ENCODE measurements at regions not wholly inside any gene's neighbourhood (a gene's known extent, or its start where the extent isn't known, plus 50 kb on each side); places are given as distances from the start of the nearest gene placed in this dataset.
A peak's percentile ranks its signal among the peaks of the same experiment; 100 is the strongest.

DNA sequence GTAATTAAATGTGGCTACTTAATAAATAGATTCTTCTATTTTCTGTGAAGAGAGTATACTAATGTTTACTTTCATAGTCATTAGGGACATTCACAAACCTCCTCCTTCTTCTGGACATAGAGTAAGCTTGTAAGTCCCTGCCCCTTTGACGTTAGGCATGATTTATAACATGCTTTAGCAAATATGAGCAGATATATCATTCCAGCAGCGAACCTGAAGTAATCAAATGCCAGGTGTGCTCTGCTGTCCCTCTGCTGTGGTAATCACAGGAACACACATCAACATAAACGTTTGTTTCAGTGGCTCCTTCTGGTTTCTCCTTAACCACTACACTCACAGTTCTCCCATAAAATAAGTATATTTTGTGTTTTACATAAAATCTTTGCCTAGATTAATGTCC lies 961.8 kb downstream of the FLRT2 start:
- Histone ChIP-seq H3K27me3 (no peaks in the 10 kb centered on the region), H3K4me3 (no peak overlapping the region), H3K27ac (no peak overlapping the region), H3K36me3 (no peaks in the 10 kb centered on the region), H3K4me1 (no peaks in the 10 kb centered on the region), H3K9me3 (no peaks in the 10 kb centered on the region)
- ATAC-seq (peak in 1 of 4 donors; percentile 29), DNase-seq (no peak), FAIRE-seq (no peak)
- intact Hi-C loops (cut with DNase I): no loop called here
- TF ChIP-seq, protein P1, sequence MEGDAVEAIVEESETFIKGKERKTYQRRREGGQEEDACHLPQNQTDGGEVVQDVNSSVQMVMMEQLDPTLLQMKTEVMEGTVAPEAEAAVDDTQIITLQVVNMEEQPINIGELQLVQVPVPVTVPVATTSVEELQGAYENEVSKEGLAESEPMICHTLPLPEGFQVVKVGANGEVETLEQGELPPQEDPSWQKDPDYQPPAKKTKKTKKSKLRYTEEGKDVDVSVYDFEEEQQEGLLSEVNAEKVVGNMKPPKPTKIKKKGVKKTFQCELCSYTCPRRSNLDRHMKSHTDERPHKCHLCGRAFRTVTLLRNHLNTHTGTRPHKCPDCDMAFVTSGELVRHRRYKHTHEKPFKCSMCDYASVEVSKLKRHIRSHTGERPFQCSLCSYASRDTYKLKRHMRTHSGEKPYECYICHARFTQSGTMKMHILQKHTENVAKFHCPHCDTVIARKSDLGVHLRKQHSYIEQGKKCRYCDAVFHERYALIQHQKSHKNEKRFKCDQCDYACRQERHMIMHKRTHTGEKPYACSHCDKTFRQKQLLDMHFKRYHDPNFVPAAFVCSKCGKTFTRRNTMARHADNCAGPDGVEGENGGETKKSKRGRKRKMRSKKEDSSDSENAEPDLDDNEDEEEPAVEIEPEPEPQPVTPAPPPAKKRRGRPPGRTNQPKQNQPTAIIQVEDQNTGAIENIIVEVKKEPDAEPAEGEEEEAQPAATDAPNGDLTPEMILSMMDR (IDR thresholded peaks at IDR 0.05): no peak
- WGBS, 2 donors: 12 to 18% methylated on average over 3 of the region's 3 CpGs

- FAIRE-seq (no peak), ATAC-seq (peak; percentile 99 to 100 (median 100)), DNase-seq (peak in 3 of 6 donors; percentile 5 to 17 (median 15))
- Histone ChIP-seq H3K4me1 (peaks cover 3 to 13% (median 5%) of the 10 kb centered on the region in 3 donors), H3K4me3 (no peak overlapping the region), H3K27me3 (no peaks in the 10 kb centered on the region), H3K36me3 (no peaks in the 10 kb centered on the region), H3K27ac (no peak overlapping the region), H3K9me3 (no peaks in the 10 kb centered on the region)
- intact Hi-C loops (cut with DNase I): no loop called here
- TF ChIP-seq, protein P1 (IDR thresholded peaks at IDR 0.05): no peak
Observed at GRCh38 chr14:86481104-86481503, 951.2 kb downstream of the FLRT2 start.

DNA sequence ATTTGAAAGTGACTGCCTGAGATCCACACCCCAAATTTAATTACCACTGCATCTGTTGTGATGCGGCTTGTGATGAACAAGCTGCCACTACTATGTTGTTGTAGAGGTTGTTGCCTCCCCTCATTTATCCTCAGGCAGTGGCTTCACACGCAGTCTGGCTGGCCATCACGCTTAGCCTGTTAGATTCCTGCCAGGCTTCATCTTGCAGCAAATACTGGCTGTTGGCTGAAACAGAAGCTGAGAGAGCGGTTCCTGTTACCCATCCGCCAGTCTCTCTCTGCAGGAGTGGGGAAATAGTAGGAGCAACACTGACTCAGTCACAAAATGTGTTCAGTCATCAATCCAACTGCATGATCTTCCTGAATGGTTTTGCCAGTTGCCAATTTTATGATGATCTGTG lies 934.4 kb downstream of the FLRT2 start:
- WGBS, 2 donors: 89 to 92% methylated on average over 5 of the region's 5 CpGs
- Histone ChIP-seq H3K27ac (no peak overlapping the region), H3K9me3 (no peaks in the 10 kb centered on the region), H3K27me3 (no peaks in the 10 kb centered on the region), H3K4me1 (no peaks in the 10 kb centered on the region), H3K4me3 (no peak overlapping the region), H3K36me3 (no peaks in the 10 kb centered on the region)
- FAIRE-seq: no peak
- no peak for ATAC-seq
- DNase-seq: no peak
- TF ChIP-seq, protein P1 (IDR thresholded peaks at IDR 0.05): no peak
- intact Hi-C loops (cut with DNase I): no loop called here

DNA sequence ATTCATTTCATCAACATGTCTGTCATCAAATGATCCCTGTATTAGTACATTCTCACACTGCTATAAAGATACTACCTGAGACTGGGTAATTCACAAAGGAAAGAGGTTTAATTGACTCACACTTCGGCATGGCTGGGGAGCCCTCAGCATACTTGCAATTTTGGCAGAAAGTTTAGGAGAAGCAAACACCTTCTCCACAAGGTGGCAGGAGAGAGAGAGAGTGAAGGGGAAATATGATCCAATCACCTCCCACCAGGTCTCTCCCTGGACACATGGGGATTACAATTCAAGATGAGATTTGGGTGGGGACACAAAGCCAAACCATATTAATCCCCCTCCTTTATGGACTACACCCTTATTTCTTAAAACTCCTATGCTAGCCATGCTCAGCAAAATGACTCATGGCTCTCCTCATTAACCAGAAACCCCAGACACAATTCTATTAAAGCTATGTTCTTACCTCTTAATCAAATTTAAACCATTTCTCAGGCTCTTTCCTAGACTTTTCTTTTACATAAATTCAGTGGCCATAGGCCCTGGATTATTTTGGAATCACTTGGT lies 932.3 kb downstream of the FLRT2 start:
- peak; percentile 58 to 90 (median 76) for ATAC-seq
- Histone ChIP-seq H3K9me3 (no peaks in the 10 kb centered on the region), H3K27ac (no peak overlapping the region), H3K27me3 (no peaks in the 10 kb centered on the region), H3K4me1 (no peaks in the 10 kb centered on the region), H3K4me3 (no peak overlapping the region), H3K36me3 (no peaks in the 10 kb centered on the region)
- whole genome bisulfite sequencing, 2 donors: 36 to 64% methylated on average over 1 of the region's 1 CpG
- intact Hi-C loops (cut with DNase I): no loop called here
- peak in 3 of 6 donors; percentile 14 to 37 (median 18) for DNase-seq
- TF ChIP-seq, protein P1 (IDR thresholded peaks at IDR 0.05): peak in 2 of 4 donors; percentile 25 to 35
- FAIRE-seq: no peak

DNA sequence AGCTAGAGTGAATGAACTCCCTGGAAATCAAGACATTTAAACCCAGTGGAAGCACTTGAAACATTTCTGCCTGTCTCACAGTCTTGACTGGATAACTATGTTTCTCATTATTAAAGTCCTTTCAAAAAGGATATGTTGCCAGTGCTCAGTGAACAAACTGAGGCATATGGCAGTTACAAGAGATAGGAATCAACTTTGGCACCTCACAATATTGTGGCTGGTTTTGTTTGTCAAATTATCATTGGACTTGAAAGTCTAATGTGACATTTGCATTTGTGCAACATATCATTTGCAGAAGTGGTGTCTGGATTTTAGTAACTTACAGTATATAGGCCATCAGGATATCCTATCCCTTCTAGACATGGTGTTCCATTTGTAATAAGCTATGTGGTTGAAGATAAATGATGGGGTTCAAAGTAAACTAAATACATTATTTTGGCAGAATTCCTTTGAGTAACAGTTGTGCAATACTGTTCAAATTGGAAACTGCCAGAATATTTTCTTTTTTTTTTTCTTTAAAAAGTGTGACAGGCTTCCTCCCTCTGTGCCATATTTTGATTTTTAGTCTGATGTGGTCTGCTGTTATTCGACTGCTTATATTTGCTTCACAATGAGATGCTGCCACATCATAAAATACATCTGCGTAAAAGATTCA lies 927.7 kb downstream of the FLRT2 start:
- no peak for ATAC-seq
- TF ChIP-seq, protein P1 (IDR thresholded peaks at IDR 0.05): no peak
- WGBS, 2 donors: 75 to 89% methylated on average over 2 of the region's 2 CpGs

More for the DNA sequence above, 927.7 kb downstream of the FLRT2 start:
- intact Hi-C loops (cut with DNase I): loop anchor here in 1 of 3 donors (10.0 kb wide), 1 partner anchor 197 kb away; no protein-coding TSS in a partner anchor
- no peaks in the 10 kb centered on the region for H3K9me3 ChIP-seq
- no peaks in the 10 kb centered on the region for H3K36me3 ChIP-seq
- no peaks in the 10 kb centered on the region for H3K4me1 ChIP-seq
- DNase-seq (no peak), FAIRE-seq (no peak)
- no peak overlapping the region for H3K4me3 ChIP-seq
- no peaks in the 10 kb centered on the region for H3K27me3 ChIP-seq
- H3K27ac ChIP-seq: no peak overlapping the region
